LNCAP (cell line): ENCODE measurements at regions not wholly inside any gene's neighbourhood (a gene's known extent, or its start where the extent isn't known, plus 50 kb on each side); places are given as distances from the start of the nearest gene placed in this dataset.

Source experiments
- TF ChIP-seq, protein P1 (sequence below): fragments of 450-650 bp; IDR thresholded peaks from 2 replicates; pipeline ENCODE4 v1.5.1; 2017; ENCODE audit warnings: mild to moderate bottlenecking

- TF ChIP-seq, protein P1, sequence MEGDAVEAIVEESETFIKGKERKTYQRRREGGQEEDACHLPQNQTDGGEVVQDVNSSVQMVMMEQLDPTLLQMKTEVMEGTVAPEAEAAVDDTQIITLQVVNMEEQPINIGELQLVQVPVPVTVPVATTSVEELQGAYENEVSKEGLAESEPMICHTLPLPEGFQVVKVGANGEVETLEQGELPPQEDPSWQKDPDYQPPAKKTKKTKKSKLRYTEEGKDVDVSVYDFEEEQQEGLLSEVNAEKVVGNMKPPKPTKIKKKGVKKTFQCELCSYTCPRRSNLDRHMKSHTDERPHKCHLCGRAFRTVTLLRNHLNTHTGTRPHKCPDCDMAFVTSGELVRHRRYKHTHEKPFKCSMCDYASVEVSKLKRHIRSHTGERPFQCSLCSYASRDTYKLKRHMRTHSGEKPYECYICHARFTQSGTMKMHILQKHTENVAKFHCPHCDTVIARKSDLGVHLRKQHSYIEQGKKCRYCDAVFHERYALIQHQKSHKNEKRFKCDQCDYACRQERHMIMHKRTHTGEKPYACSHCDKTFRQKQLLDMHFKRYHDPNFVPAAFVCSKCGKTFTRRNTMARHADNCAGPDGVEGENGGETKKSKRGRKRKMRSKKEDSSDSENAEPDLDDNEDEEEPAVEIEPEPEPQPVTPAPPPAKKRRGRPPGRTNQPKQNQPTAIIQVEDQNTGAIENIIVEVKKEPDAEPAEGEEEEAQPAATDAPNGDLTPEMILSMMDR = no peak
Observed at GRCh38 chr9:115606838-115607237, 488.9 kb upstream of the TNC start.

DNA sequence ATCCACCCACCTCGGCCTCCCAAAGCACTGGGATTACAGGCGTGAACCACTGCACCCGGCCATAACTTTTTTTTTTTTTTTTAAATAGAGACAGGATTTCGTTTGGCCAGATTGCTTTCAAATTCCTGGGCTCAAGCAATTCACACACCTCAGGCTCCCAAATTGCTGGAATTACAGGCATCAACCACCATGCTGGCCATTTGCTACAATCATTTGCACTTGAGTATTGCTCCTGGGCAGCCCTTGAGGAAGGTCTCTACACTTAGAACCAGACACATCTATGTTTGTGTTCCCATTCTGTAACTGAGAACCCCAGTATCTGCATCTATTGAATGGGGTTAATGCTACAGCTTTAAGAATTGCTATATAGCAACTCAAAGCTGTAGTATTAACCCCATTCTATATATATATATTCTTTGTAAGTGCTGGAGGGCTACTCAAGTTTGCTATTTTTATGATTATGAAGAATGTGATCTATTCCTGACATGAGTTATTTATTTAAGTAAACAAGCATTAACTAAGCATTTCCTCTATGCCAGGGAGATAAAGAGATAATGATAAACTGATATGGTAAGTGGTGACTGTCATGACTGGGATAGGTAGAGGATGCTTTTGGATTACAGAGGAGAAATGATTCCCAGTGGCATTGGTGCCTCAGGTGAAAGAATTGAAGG lies 496.5 kb upstream of the TNC start:
- TF ChIP-seq, protein P1 = no peak

DNA sequence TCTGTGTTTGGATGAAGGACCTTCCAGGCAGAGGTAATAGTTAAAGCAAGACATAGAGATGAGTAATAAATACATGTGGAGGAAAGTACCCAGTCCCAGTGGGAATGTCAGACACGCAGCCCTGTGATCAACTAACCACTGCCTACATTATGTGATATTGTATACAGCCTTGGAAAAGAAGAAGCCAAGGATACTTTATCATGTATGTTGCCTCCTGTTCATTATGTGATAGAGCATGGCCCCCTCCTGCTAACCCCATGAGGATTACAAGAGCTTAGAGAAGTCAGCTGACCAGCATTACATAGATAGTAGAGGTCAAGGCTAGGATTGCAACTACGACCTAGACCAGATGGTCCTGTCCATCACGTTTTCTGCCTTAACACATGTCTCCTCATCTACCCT lies 497.0 kb upstream of the TNC start:
- TF ChIP-seq, protein P1 = no peak

GRCh38 chr9:115615821-115616665 lies 498.1 kb upstream of the TNC start:
- TF ChIP-seq, protein P1 = no peak

- TF ChIP-seq, protein P1 = no peak
Observed at GRCh38 chr9:115616666-115617239, 498.8 kb upstream of the TNC start.

GRCh38 chr9:115625251-115625650 lies 507.3 kb upstream of the TNC start:
- TF ChIP-seq, protein P1 = no peak

- TF ChIP-seq, protein P1 = no peak
Observed at GRCh38 chr9:115625954-115626353, 508.0 kb upstream of the TNC start.
